GM19099 (cell line): ENCODE measurements at regions not wholly inside any gene's neighbourhood (a gene's known extent, or its start where the extent isn't known, plus 50 kb on each side); places are given as distances from the start of the nearest gene placed in this dataset.
A peak's percentile ranks its signal among the peaks of the same experiment; 100 is the strongest.

ENCODE experiments used
- POLR2A ChIP-seq: IDR thresholded peaks from 3 replicates; pipeline ENCODE4 v1.6.1; 2011; ENCODE audit warnings: low read depth; ENCODE audit not compliant: insufficient read length; ENCODE audit errors: extremely low read depth

DNA sequence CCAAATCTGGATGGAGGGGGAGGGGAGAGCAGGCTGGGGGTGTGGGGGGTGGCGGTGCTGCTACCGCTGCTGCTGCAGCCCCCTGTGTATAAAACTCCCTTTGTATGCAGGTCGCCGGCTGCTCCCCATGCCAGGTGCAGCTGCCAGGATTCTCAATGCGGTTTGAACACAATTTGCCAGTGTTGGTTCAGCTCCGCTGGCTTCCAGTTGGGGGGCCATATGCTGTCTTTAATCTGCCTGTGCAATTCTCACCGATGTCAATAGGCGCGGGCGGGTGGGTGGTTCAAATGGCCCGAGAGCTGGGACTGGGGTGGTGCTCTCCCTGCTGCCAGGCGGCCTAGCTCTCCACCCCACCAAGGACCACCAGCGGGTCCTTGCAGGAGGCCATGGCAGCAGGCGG is 257.6 kb downstream of the BCOR start:
- TF ChIP-seq POLR2A, result no peak

DNA sequence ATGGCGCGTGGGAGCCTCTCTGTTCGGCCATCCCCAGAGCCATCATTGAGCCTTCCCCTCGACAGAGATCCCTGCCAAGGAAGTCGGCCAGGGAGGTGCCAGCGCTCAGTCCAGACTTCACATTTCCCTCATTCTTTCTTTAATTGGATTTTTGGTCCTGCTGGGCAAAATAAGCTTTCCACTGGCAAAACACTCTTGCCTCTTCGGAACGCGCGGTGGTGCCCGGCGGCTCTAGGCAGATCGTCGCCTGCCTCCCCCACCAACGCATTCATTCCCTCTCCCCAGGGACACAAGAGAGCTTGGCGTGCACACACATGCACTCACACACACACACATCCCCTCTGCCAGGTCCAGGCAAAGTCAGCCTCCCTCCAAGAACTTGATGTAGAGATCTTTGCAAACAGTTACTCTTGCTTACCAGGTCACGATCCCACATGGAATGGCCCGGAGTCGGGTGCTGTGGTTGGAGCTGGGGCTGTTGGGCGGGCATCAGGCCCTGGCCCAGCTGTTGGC is 257.1 kb downstream of the BCOR start:
- no peak for TF ChIP-seq POLR2A

DNA sequence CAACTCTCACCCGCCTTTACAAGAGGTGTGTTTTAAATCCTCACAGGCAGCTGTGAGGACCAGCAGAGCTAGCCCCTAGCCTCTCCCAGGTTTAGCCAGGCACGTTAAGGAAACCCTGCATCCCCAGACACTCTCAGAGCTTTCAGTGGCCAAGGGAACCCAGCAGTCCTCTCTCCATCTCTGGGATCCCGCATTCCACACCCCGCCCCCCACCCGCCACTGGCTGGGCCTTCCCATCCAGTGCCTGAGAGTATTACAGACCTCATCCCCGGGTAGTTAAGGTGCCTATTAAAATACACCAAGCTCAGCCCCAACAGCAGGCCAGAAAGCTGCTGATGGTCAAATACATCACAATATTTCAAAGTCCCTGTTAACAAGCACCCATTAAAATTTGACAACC is 256.2 kb downstream of the BCOR start:
- no peak for TF ChIP-seq POLR2A

DNA sequence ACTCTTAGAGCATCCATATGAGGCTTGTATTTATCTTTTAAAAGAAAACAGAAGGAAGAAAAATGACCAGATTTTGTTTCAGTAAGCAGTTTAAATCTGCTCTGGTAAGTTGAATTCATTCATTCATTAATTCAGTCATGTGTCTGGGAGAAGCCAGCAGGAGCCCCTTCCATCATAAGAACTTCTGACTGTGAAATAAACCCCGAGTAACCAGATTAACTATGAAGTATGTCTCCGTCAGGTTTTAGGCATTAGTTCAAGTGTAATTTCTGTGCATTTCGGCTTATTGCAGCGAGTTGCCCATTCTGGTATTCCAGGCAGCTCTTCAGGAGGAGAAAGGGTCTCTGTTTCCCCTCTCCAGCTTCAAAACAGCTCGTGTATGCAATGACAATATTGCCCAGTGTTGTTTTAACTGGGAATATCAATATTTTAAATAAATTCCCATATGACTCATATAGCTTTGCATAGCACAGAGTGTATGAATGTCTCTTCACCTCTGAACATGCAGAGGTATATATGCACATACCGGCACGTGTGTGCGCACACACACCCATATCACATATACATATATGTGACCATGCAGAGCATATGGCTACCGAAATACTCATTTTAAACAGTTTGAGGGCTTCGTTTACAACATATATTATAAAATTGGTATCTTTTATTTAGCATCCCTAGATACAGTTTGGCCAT is 255.3 kb downstream of the BCOR start:
- no peak for TF ChIP-seq POLR2A

DNA sequence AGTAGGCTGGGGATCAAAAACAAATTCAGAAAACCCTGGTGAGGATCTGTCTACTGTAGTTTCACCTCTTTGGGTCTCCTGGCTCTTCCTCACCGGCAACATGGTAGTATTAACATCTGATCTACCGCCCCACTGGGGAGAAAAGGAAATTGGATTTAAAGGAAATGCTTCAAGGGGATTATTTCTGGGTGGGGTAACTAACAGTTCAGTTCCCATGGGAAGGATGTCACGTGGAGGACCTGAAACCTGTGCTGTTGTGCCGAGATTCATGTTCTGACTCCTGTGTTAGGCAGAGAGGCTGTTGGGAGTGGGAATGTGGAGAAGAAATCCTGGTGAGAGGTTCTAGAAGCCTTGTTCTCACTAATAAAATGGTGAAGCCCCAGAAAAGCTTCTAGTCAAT is 254.4 kb downstream of the BCOR start:
- no peak for TF ChIP-seq POLR2A

DNA sequence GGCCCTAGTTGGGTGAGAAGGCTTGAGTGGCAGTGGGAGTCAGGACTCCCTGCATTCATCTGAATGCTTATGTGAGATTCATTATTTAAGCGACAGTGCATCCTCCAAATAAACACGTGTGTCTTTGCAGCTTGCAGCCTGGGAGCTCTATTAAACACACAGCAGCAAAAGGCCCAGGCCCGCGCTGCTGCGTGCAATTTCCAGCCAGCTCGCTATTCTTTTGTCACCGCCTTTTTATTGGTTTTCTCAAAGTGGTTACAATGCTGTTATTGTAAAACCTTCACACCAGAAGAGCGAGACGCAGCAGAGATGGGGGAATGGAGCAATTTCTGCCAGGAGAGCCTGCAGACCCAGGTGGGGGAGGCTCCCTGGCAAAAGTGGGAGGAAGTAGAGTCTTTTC is 252.5 kb downstream of the BCOR start:
- TF ChIP-seq POLR2A, result no peak

DNA sequence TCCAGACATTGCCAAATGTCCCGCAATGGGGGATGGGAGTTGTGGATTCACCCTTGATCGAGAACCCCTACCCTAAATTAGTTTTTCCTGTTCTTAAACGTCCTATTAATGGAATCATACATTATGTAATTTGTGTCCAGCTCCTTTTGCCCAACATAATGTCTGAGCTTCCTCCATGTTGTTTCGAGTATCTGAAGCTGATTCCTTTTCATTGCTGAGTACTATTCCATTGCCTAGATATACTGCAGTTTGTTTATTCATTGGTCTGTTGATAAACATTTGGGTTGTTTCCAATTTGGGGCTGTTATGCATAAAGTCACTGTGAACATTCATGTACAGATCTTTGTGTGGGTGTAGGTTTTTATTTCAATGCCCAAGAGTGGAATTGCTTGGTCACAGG is 251.3 kb downstream of the BCOR start:
- TF ChIP-seq POLR2A, result no peak

DNA sequence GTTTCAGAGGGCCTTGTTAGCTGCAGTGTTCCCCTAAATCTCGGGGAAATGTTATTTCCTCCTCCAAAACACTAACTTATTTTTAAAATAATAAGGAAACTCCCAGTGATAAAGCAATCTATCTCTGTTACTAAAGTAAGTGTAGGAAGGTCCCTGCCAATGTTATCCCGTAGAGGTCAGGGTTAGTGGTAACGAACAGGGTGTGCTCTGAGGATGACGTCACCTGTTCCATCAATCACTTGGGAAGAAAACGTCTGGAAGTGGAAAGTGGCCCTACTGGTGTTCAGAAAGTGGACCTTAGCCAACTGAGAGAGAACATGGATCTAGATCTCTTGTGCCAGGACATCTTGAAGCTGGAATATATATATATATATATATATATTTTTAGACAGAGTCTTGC is 249.5 kb downstream of the BCOR start:
- no peak for TF ChIP-seq POLR2A

DNA sequence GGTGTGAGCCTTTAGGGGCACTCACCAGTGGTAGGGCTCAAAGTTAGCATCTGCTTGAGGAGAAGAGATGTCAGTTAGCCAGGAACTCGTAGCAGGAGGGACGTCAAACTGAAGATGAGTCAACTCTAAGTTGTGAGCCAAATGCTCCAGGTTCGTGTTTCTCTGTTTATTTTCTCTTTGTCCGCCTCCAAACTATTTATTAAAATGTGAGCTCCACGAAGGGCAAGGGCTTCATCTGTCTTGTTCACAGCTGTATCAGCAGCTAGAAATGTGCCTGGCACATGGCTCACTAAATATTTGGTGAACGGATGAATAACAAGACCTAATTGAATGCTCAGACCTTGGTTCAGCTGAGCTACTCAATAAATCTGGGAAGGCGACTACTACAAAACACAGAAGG is 248.9 kb downstream of the BCOR start:
- TF ChIP-seq POLR2A, result no peak

DNA sequence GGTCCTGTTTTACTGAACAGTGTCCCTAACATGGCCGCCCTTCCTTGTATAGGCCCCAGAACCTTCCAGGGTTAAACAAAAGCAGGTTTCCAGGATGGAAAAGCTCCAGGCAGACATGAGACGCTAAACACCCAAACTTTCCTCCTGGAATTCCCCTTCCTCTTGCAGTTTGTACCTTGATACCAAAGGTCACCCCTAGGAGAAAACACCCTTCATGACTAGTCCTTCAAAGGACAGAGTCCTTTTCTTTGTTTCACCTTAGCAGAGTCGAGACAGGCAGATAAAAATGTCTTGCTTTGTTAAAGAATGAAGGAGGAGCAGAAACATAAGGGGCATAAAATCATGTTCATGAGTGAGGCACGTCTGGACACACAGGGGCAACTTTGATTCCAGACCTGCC is 247.5 kb downstream of the BCOR start:
- no peak for TF ChIP-seq POLR2A

DNA sequence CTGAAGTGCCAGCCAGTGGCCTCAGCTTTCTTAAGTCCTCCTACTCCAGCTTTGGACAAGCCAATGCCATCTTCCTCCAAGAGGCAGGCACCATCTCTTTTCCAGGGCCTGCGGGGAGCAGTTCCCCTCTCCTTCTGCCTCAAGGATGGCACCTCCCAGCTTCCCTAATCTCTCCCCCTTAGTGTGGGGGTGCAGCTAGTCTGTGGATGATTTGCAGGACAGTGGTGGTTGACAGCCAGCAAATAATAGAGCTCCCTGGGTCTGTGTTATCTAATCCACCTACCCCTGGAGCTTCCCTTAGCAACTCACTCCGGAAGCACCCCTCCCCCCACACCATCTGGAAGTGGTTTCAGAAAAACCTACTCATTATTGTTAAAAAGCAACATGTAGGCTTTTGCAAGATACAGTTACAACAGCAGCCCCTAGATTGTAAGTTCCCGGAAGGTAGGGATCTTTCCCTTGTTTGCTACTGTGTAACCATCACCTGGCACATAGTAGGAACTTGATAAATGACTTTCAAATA is 247.1 kb downstream of the BCOR start:
- TF ChIP-seq POLR2A, result no peak

DNA sequence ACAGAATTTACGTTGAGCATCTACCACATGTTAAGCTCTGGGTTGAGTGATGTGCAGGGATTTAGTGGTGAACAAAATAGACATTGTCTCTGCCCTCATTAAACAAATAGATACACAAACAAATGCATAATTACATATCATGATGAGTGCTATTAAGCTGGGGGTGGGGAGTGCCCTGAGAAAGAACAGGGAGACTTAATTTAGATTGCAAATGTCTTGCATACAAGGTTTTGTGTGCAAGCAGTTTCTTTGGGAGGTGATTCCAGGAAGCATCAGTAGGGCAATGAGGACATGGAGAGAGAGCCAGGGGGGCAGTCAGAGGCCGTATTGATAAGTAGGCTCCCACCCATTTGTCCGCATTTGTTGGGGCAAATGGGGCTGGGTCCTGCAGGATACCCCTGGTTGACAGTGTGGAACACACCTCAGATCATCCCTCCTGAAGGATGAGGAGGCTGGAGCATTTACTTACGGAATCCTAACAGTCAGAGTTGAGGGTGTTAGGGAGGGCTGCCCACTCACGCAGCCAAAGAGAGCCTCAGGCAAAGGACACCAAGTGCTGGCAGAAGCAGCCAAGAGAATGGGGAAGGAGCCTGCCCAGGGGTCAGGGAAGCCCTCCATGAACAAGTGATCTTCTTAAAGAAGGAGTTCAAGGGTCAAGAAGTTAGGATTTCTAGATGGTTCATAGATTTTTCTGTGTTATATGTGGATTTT is 245.9 kb downstream of the BCOR start:
- no peak for TF ChIP-seq POLR2A

DNA sequence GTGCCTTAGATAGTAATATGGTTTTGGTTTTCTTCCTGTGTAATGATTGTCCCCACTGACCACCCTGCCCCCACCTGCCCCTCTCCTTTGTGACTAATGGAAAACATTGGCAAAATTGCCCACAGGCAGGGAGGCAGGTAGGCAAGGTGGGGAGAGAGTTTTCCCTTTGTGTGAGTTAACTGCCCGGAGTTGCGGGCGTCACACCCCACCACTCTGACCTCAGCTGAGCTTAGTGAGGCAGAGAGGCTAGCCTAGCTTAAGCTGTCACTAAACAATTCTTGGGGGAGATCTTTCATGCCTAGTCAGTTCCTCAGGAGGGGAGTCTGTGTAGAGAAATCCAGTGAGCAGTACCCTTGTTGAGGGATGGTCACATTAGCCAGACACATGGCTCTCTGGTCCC is 245.3 kb downstream of the BCOR start:
- no peak for TF ChIP-seq POLR2A

DNA sequence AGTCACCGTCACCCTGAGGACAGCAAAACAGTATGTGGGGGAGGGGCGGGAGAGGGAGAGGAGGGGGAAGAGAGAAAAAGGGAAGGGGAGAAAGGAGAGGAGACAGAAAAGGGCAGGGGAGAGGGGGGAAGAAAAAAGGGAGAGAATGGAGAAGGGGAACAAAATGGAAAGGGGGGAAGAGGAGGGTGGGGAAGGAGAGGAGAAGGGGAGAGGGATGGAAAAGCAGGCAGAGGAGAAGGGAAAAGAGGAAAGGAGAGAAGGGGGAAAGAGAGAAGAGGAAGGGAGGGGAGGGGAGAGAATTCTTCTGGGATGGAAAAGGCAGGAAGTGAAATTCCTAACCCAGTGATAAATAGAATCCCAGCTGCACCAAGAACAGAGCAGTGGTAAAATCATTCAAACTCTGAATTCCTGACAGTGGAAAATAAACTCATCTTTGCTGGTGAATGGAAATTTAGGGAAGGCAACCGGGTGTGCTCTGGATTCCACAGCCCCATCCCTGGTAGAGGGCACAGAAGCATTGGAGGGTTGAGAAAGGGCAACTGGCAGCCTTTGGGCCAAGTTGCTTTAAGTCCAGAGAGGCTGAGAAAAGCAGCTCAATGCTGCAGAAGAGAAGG is 244.2 kb downstream of the BCOR start:
- TF ChIP-seq POLR2A, result no peak

DNA sequence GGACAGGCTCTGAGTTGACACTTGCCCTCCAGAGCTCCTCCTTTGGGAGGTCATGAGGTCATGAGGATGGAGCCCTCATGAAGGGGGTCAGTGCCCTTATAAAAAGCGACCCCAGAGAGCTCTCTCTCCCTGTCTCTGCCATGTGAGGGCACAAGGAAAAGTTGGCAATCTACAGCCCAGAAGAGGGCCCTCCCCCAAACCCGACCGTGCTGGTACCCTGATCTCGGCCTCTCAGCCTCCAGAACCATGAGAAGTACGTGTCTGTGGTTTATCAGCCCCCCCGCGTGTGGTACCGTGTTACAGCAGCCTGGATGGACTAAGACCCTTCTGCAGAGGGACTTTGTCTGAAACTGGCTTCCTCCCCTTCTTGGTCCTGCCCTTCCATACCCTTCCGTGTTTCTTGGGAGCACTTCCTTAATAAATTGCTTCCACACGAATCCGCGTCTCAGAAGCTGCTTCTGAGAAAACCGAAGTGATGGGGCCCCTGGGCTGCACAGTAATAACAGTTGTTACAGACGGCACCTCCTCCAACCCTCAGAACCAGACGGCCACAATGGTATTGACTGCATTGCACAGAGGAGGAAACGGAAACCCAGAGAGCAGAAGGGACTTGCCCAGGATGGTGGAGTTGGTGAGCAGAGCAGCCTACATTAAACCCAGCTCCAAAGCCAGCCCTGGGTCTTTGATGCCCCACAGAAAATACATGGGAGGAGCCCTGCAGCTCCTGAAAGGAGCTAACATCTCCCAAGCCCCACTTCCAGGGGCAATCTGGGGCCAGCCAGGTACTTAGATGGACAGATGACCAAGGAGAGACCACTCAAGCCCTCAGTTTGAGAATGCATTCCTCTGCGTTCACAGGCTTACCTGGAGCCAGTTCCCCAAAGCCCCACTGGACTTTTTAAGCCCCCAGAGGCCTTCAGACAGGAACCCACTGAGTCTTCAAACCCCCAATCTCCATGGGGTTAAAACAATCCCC is 242.7 kb downstream of the BCOR start:
- peak; percentile 17 for TF ChIP-seq POLR2A
